H9 (cell line): ENCODE measurements at regions not wholly inside any gene's neighbourhood (a gene's known extent, or its start where the extent isn't known, plus 50 kb on each side); places are given as distances from the start of the nearest gene placed in this dataset.

Experiments
- DNase-seq: peaks from one replicate; pipeline ENCODE4 v3.0.0-alpha.2; 2017
- H2AFZ ChIP-seq: one replicate; pipeline ENCODE4 v1.6.1; 2013; ENCODE audit warnings: mild to moderate bottlenecking, low read length, control low read depth, moderate library complexity
- H2AK5ac ChIP-seq: 2 replicates; pipeline ENCODE4 v1.6.1; 2013; ENCODE audit warnings: low read length, control low read depth, mixed read lengths; ENCODE audit not compliant: insufficient read length
- H2BK120ac ChIP-seq: one replicate; pipeline ENCODE4 v1.6.1; 2013; ENCODE audit warnings: low read depth, mild to moderate bottlenecking, low read length, control low read depth, inconsistent platforms; ENCODE audit not compliant: poor library complexity, severe bottlenecking
- H2BK12ac ChIP-seq: 2 replicates; pipeline ENCODE4 v1.6.1; 2013; ENCODE audit warnings: low read length, control low read depth, mixed read lengths, low read depth; ENCODE audit not compliant: insufficient read length
- H2BK15ac ChIP-seq: 2 replicates; pipeline ENCODE4 v1.6.1; 2013; ENCODE audit warnings: low read depth, low read length, control low read depth
- H2BK20ac ChIP-seq: one replicate; pipeline ENCODE4 v1.6.1; 2013; ENCODE audit warnings: low read depth, mild to moderate bottlenecking, low read length, control low read depth, inconsistent platforms; ENCODE audit not compliant: poor library complexity, severe bottlenecking
- H2BK5ac ChIP-seq: 2 replicates; pipeline ENCODE4 v1.6.1; 2013; ENCODE audit warnings: low read length, control low read depth, mixed read lengths; ENCODE audit not compliant: insufficient read length
- H3K14ac ChIP-seq: 2 replicates; pipeline ENCODE4 v1.6.1; 2013; ENCODE audit warnings: low read length, control low read depth; ENCODE audit not compliant: insufficient read depth
- H3K18ac ChIP-seq: 2 replicates; pipeline ENCODE4 v1.6.1; 2013; ENCODE audit warnings: low read depth, mild to moderate bottlenecking, mixed read lengths, low read length, control low read depth; ENCODE audit not compliant: insufficient read length
- H3K23ac ChIP-seq: 2 replicates; pipeline ENCODE4 v1.6.1; 2013; ENCODE audit warnings: low read length, control low read depth, mixed read lengths, low read depth; ENCODE audit not compliant: insufficient read length
- H3K23me2 ChIP-seq: 2 replicates; pipeline ENCODE4 v1.6.1; 2013; ENCODE audit warnings: low read depth, mild to moderate bottlenecking, mixed read lengths, low read length, control low read depth; ENCODE audit not compliant: insufficient read length, poor library complexity, severe bottlenecking
- H3K27ac ChIP-seq: 2 replicates; pipeline ENCODE4 v1.5.1; 2013; ENCODE audit warnings: low read length, control low read depth, mixed read lengths, low read depth; ENCODE audit not compliant: insufficient read length
- H3K27me3 ChIP-seq: 2 replicates; pipeline ENCODE4 v1.6.1; 2013; ENCODE audit warnings: low read length, control low read depth, inconsistent platforms; ENCODE audit not compliant: insufficient read depth
- H3K4ac ChIP-seq: 2 replicates; pipeline ENCODE4 v1.6.1; 2013; ENCODE audit warnings: low read depth, mild to moderate bottlenecking, control low read depth, inconsistent platforms, low read length, moderate library complexity
- H3K4me1 ChIP-seq: 2 replicates; pipeline ENCODE4 v1.6.1; 2013; ENCODE audit warnings: low read length, control low read depth, inconsistent platforms; ENCODE audit not compliant: insufficient read depth
- H3K4me2 ChIP-seq: 2 replicates; pipeline ENCODE4 v1.6.1; 2013; ENCODE audit warnings: low read length, control low read depth, mixed read lengths; ENCODE audit not compliant: insufficient read length, insufficient read depth
- H3K56ac ChIP-seq: 2 replicates; pipeline ENCODE4 v1.6.1; 2013; ENCODE audit warnings: low read depth, mild to moderate bottlenecking, mixed read lengths, low read length, control low read depth; ENCODE audit not compliant: insufficient read length
- H3K79me1 ChIP-seq: 2 replicates; pipeline ENCODE4 v1.6.1; 2013; ENCODE audit warnings: low read depth, mild to moderate bottlenecking, moderate library complexity, low read length, control low read depth, inconsistent platforms; ENCODE audit not compliant: insufficient read depth, poor library complexity, severe bottlenecking
- H3K79me2 ChIP-seq: 2 replicates; pipeline ENCODE4 v1.6.1; 2013; ENCODE audit warnings: low read length, control low read depth, inconsistent platforms; ENCODE audit not compliant: insufficient read depth
- H3K9ac ChIP-seq: 2 replicates; pipeline ENCODE4 v1.6.1; 2013; ENCODE audit warnings: low read length, control low read depth, mixed read lengths; ENCODE audit not compliant: insufficient read length; ENCODE audit errors: extremely low read depth
- H3K9me3 ChIP-seq: one replicate; pipeline ENCODE4 v1.6.1; 2013; ENCODE audit warnings: low read depth, low read length, inconsistent platforms; ENCODE audit not compliant: control insufficient read depth
- H3T11ph ChIP-seq: one replicate; pipeline ENCODE4 v1.6.1; 2013; ENCODE audit warnings: mild to moderate bottlenecking, low read length, control low read depth, inconsistent platforms
- H4K20me1 ChIP-seq: one replicate; pipeline ENCODE4 v1.6.1; 2013; ENCODE audit not compliant: control insufficient read depth, insufficient read length, insufficient read depth
- H4K5ac ChIP-seq: 2 replicates; pipeline ENCODE4 v1.6.1; 2013; ENCODE audit warnings: low read depth, mild to moderate bottlenecking, mixed read lengths, low read length, control low read depth; ENCODE audit not compliant: insufficient read length
- H4K8ac ChIP-seq: replicated peaks from 2 replicates; pipeline ENCODE4 v1.6.1; 2013; ENCODE audit warnings: low read length, control low read depth, mixed read lengths, low read depth; ENCODE audit not compliant: insufficient read length
- H4K91ac ChIP-seq: 2 replicates; pipeline ENCODE4 v1.6.1; 2013; ENCODE audit warnings: low read depth, mild to moderate bottlenecking, moderate library complexity, mixed read lengths, low read length, control low read depth; ENCODE audit not compliant: insufficient read length
- H3K27ac Mint-ChIP-seq, 3 experiments: 2 replicates in 2 of 3; 3 replicates in 1 of 3; pipeline ENCODE4 v1.8.0; 2020 to 2021; ENCODE audit warnings: mixed read lengths in 3 of 3, mild to moderate bottlenecking in 1 of 3, moderate library complexity in 1 of 3
- H3K27me3 Mint-ChIP-seq: 2 replicates; pipeline ENCODE4 v1.8.0; 2021; ENCODE audit warnings: low read depth, mild to moderate bottlenecking, moderate library complexity, mixed read lengths
- H3K36me3 Mint-ChIP-seq, 3 experiments: 2 replicates in 2 of 3; 3 replicates in 1 of 3; pipeline ENCODE4 v1.8.0; 2020 to 2021; ENCODE audit warnings: low read depth in 3 of 3, mixed read lengths in 3 of 3; ENCODE audit not compliant: insufficient read depth in 1 of 3
- H3K4me1 Mint-ChIP-seq, 2 experiments: 2 replicates each; pipeline ENCODE4 v1.8.0; 2020; ENCODE audit warnings: mixed read lengths in 2 of 2
- H3K4me3 Mint-ChIP-seq, 2 experiments: 2 replicates in 1 of 2; 3 replicates in 1 of 2; pipeline ENCODE4 v1.8.0; 2020 to 2021; ENCODE audit warnings: mild to moderate bottlenecking in 2 of 2, mixed read lengths in 2 of 2, moderate library complexity in 1 of 2
- H3K9me3 Mint-ChIP-seq, 2 experiments: 2 replicates in 1 of 2; 3 replicates in 1 of 2; pipeline ENCODE4 v1.8.0; 2020; ENCODE audit warnings: mild to moderate bottlenecking in 2 of 2, mixed read lengths in 2 of 2, moderate library complexity in 1 of 2
- CTCF ChIP-seq: fragments of 200-600 bp; sonication (generic); conservative IDR thresholded peaks from 3 replicates; pipeline ENCODE4 v1.8.0; 2021; ENCODE audit warnings: antibody characterized with exemption, mild to moderate bottlenecking
- WGBS: extraction: QIAGEN DNeasy Blood & Tissue Kit; methylation state at CpG from one replicate; pipeline ENCODE4 v1.1.7; 2013; ENCODE audit warnings: missing lambda C conversion rate, low lambda C conversion rate, mixed read lengths; ENCODE audit not compliant: insufficient read length; ENCODE audit errors: extremely low coverage; 5-methylcytosine and 5-hydroxymethylcytosine counted together

- no peaks in the 10 kb centered on the region for H3K27me3 ChIP-seq
- H3K4ac ChIP-seq: no peak overlapping the region
- no peaks in the 10 kb centered on the region for H4K20me1 ChIP-seq
- peaks cover 3% of the 10 kb centered on the region for H3K23me2 ChIP-seq
- Mint-ChIP-seq H3K27me3 (peaks cover 12% of the 10 kb centered on the region), H3K36me3 (no peaks in the 10 kb centered on the region), H3K27ac (peak overlapping the region in 1 of 3 experiments; percentile 78; a peak in 2 of 7 replicates), H3K9me3 (no peaks in the 10 kb centered on the region), H3K4me1 (peaks cover 9 to 15% of the 10 kb centered on the region in 2 experiments), H3K4me3 (no peak overlapping the region)
- no peak overlapping the region for H2BK12ac ChIP-seq
- no peak for DNase-seq
- H3K14ac ChIP-seq: no peak overlapping the region
- no peak overlapping the region for H2BK15ac ChIP-seq
- H3T11ph ChIP-seq: no peak overlapping the region
- H4K91ac ChIP-seq: no peak overlapping the region
- H3K23ac ChIP-seq: no peak overlapping the region
- H3K27ac ChIP-seq: no peak overlapping the region
- no peak for TF ChIP-seq CTCF
- WGBS: no CpG with 5 or more reads among the region's 7 CpGs
- no peak overlapping the region for H3K9ac ChIP-seq
- no peak overlapping the region for H2BK5ac ChIP-seq
- no peaks in the 10 kb centered on the region for H3K9me3 ChIP-seq
- H3K56ac ChIP-seq: no peak overlapping the region
- H3K4me1 ChIP-seq: no peaks in the 10 kb centered on the region; the same call in 1 of the 2 replicates
- H2AK5ac ChIP-seq: no peak overlapping the region
- no peak overlapping the region for H3K18ac ChIP-seq
- no peak overlapping the region for H2BK20ac ChIP-seq
- no peak overlapping the region for H4K8ac ChIP-seq
- H3K4me2 ChIP-seq: no peak overlapping the region
- no peak overlapping the region for H2AFZ ChIP-seq
- no peak overlapping the region for H4K5ac ChIP-seq
- H2BK120ac ChIP-seq: no peak overlapping the region
- H3K79me2 ChIP-seq: no peaks in the 10 kb centered on the region
- H3K79me1 ChIP-seq: no peaks in the 10 kb centered on the region
These were observed 2190.6 kb upstream of the TENM3 start for GRCh38 chr4:180052629-180053028.
